IPS-18a (cell line): ENCODE measurements at regions not wholly inside any gene's neighbourhood (a gene's known extent, or its start where the extent isn't known, plus 50 kb on each side); places are given as distances from the start of the nearest gene placed in this dataset.

Source experiments
- H3K27ac ChIP-seq: one replicate; pipeline ENCODE4 v1.5.1; 2013; ENCODE audit warnings: low read length
- H3K27me3 ChIP-seq: one replicate; pipeline ENCODE4 v1.6.1; 2013; ENCODE audit warnings: mild to moderate bottlenecking, low read length; ENCODE audit not compliant: control insufficient read depth, insufficient read depth
- H3K36me3 ChIP-seq: one replicate; pipeline ENCODE4 v1.6.1; 2013; ENCODE audit warnings: low read depth, low read length; ENCODE audit not compliant: control insufficient read depth
- H3K4me1 ChIP-seq: one replicate; pipeline ENCODE4 v1.6.1; 2013; ENCODE audit warnings: low read depth, low read length; ENCODE audit not compliant: control insufficient read depth
- H3K4me3 ChIP-seq: one replicate; pipeline ENCODE4 v1.5.1; 2013; ENCODE audit warnings: low read length
- H3K9ac ChIP-seq: one replicate; pipeline ENCODE4 v1.6.1; 2013; ENCODE audit warnings: mild to moderate bottlenecking, low read length, moderate library complexity
- H3K9me3 ChIP-seq: one replicate; pipeline ENCODE4 v1.6.1; 2013; ENCODE audit warnings: low read depth, low read length; ENCODE audit not compliant: control insufficient read depth

DNA sequence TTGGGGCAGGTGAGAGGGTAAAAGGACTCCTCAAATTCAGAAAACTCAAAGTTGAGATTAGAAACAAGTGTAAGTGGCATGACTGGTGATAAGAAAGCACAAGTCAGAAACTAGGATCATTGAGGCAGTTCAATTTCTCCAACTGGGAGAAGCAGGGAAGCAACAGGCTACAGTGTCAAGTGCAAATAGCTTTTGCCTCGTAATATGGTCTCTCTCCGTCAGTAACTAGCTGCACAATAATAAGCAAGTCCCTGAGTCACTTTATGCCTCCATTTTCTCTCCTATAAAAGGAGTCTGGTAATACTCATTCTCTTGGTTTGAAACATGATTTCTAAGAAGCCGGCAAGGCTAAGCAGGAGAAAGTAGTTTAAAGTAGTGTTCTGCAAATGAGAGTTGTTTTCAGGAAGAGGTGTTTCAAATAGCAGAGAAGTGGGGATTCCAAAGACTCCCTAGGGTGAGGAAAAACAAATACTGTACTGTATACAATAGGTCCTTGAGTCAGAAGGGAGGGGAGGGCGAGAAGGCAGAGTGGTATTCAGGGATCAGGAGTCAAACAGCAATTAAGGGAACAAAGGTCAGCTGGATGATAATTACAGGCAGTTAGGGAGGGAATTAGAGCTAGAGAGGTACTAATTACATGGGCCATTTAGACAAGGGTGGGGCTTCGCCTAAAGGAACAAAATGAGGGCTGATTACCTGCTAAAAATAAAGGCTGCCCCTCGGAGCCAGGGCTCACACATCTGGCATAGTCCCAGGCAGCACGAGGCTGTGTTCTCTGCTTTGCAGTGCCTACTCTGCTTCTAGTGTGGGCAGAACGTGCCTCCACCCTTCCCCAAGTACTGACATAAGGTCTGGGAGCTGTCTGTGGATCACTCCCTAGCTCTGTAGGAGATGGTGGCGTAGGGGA, 96.0 kb upstream of the BDNF start:
- Histone ChIP-seq H3K9me3 (no peaks in the 10 kb centered on the region), H3K9ac (no peak overlapping the region), H3K4me3 (peak overlapping the region; percentile 26), H3K4me1 (peaks cover 16% of the 10 kb centered on the region), H3K36me3 (no peaks in the 10 kb centered on the region), H3K27ac (no peak overlapping the region), H3K27me3 (peaks cover 60% of the 10 kb centered on the region)

DNA sequence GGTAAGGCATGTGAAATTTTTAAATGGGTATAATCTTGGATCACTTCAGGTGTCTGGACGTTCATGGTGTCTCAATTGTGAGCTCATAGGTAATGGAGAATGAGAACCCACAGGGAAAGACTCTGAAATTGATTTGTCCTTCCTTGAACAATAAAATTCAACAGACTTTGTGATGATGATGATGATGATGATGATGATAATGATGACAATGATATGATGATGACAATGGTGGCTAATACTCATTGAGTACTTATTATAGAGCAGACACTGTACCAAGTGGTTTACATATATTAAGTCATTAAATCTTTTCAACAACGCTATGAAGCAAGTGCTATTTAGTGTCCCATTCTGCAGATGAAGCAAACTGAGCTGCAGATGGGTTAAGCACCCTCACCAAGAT, 86.6 kb upstream of the BDNF start:
- Histone ChIP-seq H3K27me3 (no peaks in the 10 kb centered on the region), H3K4me1 (no peaks in the 10 kb centered on the region), H3K36me3 (no peaks in the 10 kb centered on the region), H3K9me3 (no peaks in the 10 kb centered on the region), H3K4me3 (no peak overlapping the region), H3K9ac (no peak overlapping the region), H3K27ac (no peak overlapping the region)

DNA sequence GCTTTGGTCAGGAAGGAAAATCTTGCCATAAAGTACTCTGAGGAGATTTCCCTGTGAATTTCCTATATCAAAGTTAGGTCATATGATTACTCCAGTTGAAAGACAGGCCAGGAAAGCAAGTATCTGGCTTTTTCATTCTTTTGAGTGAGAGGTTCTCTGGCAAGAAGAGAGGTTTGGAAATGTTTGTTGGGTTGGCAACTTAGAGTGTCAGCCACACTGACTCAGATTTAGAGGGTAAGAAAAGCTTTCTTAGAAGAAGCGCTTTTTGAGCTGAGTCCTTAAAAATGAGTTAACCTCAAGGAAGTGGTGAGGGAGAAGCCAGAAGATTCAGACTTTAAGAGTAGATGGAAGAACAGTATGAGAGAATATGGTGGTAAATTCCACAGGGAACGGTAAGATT, 86.1 kb upstream of the BDNF start:
- Histone ChIP-seq H3K4me3 (no peak overlapping the region), H3K9ac (no peak overlapping the region), H3K36me3 (no peaks in the 10 kb centered on the region), H3K4me1 (no peaks in the 10 kb centered on the region), H3K27ac (no peak overlapping the region), H3K27me3 (no peaks in the 10 kb centered on the region), H3K9me3 (no peaks in the 10 kb centered on the region)

DNA sequence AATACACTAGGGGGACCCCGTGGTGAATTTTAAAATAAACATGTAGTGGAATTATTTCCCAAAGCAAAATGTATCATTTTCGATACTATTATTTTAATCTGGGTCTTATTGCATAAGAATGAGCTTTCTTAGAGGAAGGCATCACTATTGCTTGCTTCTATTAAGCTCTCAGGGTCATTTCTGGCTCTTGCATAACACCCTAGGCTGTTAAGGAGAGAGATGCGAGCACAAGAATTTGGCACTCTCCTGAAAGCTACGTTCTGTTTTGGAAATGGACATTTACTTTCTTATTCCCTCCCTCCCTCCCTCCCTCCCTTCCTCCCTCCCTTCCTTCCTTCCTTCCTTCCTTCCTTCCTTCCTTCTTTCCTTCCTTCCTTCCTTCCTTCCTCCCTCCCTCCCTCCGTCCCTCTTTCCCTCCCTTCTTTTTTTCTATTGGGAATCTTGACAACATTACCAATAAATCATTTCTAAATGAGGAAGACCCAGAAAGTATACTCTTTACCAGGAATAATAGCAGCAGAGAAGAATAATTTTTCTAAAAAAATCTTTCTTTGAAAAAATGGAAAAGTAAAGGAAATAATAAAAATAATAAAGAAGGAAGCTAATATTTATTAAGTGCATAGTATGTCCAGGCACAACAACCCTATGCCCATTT, 83.6 kb upstream of the BDNF start:
- no peaks in the 10 kb centered on the region for H3K27me3 ChIP-seq
- H3K4me1 ChIP-seq, result no peaks in the 10 kb centered on the region
- no peaks in the 10 kb centered on the region for H3K9me3 ChIP-seq
- H3K27ac ChIP-seq, result no peak overlapping the region
- H3K9ac ChIP-seq, result no peak overlapping the region
- no peak overlapping the region for H3K4me3 ChIP-seq
- H3K36me3 ChIP-seq, result no peaks in the 10 kb centered on the region

DNA sequence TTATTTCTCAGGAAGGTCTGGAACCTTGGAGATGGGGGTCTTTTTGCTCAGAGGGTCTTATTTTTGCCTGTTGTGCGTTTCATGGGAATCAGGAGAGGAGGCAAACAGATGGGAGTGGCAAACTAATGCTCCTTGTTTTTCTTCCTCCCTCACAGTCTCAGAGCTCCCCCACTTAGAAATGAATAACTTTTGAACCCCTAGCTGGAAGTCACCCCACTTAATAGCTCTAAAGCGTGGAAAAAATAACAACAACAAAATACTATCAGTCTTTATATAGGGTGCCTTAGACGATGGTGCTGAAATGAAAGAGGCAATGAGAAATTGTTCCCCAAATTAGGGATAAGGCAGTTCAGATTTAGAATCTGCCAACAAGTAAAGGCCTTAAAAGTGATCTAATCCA, 76.8 kb upstream of the BDNF start:
- no peaks in the 10 kb centered on the region for H3K27me3 ChIP-seq
- H3K9ac ChIP-seq, result no peak overlapping the region
- no peak overlapping the region for H3K4me3 ChIP-seq
- no peaks in the 10 kb centered on the region for H3K36me3 ChIP-seq
- no peaks in the 10 kb centered on the region for H3K9me3 ChIP-seq
- H3K27ac ChIP-seq, result no peak overlapping the region
- H3K4me1 ChIP-seq, result no peaks in the 10 kb centered on the region

DNA sequence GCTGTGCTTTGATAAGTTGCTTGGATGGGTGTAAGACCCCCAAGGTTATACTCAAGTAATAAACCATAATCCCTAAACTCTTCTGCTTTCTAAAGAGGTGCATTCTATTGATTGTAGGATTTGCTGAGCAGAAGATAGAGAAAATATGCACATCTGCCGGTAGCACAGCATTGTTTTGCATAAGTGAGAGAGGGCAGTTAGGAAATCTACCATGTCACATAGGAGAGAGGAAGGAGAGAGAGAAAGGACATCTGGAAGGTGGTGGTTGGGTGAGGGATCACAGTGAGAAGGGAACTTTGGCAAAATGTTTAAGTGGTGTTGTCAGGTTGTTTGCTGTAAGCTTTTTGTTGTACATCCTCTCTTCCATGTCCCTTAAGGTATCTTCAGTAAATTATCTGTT, 73.6 kb upstream of the BDNF start:
- Histone ChIP-seq H3K36me3 (no peaks in the 10 kb centered on the region), H3K9me3 (no peaks in the 10 kb centered on the region), H3K4me1 (no peaks in the 10 kb centered on the region), H3K9ac (no peak overlapping the region), H3K27ac (no peak overlapping the region), H3K4me3 (no peak overlapping the region), H3K27me3 (no peaks in the 10 kb centered on the region)

DNA sequence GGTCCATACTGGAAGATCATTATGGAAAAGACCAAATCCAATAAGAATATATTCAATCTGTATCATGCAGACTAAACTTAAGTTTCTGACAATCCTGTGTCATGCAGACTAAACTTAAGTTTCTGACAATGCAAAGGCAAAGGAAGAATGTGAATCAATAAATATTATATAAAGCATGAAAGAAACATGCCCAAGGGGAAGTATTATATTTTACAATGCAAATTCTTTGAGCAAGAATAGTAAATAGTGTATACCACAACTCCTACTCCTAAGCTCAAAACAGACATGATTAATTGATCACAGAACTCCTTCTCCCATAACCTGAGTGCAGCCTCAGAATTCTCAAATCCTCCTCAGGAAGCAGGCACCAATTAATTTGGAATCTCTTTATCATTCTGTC, 71.3 kb upstream of the BDNF start:
- Histone ChIP-seq H3K9me3 (no peaks in the 10 kb centered on the region), H3K36me3 (no peaks in the 10 kb centered on the region), H3K27ac (no peak overlapping the region), H3K9ac (no peak overlapping the region), H3K4me1 (no peaks in the 10 kb centered on the region), H3K27me3 (no peaks in the 10 kb centered on the region), H3K4me3 (no peak overlapping the region)

DNA sequence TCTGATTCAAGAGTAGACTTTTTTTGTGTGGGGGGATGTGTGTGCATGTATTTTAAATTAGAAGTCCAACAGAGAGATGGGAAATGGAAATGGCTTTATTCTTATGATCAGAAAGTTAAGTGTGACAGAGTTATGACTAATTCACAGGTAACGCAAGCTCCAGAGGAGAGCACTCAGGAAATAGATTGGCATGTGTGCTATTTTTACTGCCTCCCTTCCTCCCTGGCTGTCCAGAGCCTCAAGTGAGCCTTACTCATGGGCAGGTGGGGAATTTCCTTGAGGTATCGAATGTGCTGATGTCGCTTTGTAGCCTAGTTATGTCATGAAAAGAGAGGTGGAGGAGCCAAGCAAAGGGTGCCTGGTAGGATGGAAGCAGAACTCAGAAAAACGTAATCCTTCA, 70.3 kb upstream of the BDNF start:
- Histone ChIP-seq H3K36me3 (no peaks in the 10 kb centered on the region), H3K9me3 (no peaks in the 10 kb centered on the region), H3K4me1 (no peaks in the 10 kb centered on the region), H3K9ac (no peak overlapping the region), H3K27ac (no peak overlapping the region), H3K4me3 (no peak overlapping the region), H3K27me3 (no peaks in the 10 kb centered on the region)

DNA sequence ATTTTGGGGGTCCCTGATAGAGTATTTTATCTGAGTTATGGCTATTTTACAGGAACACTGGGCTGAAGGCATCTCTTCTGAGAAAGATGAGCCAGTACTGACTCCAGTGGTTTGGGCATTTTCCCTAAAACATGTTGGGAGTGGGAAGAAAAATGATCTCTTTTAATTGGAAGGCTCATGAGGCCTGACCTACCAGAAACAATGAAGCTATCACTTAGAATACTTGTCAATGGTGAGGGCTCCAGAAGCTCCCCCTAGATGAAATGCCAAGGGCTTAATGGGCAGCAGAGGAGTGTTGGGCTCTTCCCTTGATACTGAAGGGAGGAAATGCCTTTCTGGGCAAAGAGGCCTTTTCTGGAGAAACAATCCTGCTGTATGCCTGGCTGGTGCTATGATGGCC, 63.5 kb upstream of the BDNF start:
- no peak overlapping the region for H3K9ac ChIP-seq
- no peaks in the 10 kb centered on the region for H3K9me3 ChIP-seq
- H3K27me3 ChIP-seq, result no peaks in the 10 kb centered on the region
- H3K4me1 ChIP-seq, result no peaks in the 10 kb centered on the region
- H3K27ac ChIP-seq, result no peak overlapping the region
- H3K36me3 ChIP-seq, result no peaks in the 10 kb centered on the region
- no peak overlapping the region for H3K4me3 ChIP-seq

DNA sequence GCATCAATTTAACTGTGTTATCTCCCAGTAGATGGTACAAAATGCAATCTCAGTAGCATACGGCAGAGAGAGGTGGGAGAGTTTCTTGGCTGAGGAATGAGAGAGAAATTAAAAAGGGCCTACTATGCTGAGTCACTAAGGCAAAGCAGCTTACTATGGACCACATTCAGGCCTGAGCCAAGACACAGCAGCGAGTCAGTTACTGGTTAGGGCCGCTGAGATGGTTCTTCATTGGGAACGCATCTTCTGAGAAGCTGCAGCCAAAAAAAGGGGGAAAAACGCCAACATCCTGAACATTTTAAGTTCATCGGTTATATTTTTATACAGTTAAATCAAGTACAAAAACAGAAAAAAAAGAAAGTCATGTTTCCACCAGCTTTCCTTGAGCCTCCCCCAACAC, 61.1 kb upstream of the BDNF start:
- no peak overlapping the region for H3K4me3 ChIP-seq
- no peak overlapping the region for H3K9ac ChIP-seq
- no peaks in the 10 kb centered on the region for H3K9me3 ChIP-seq
- H3K27me3 ChIP-seq, result no peaks in the 10 kb centered on the region
- H3K4me1 ChIP-seq, result no peaks in the 10 kb centered on the region
- no peaks in the 10 kb centered on the region for H3K36me3 ChIP-seq
- no peak overlapping the region for H3K27ac ChIP-seq

DNA sequence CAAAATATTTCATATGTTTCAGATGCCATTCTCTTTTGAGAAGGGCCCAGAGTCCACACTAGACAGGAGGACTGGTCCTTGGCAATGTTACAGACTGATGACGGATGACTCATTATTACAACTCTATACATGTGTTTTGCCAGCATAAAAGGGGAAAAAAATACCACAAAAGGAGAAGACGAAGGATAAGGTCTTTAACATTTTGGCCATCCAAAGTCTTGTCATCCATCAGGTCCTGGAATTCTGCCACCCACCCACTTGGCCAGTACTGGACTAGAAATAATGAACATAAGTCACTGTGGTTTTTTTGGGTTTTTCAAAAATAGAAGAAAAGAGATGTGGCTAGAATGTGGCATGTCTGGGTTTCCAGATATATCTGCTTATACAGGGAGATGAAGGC, 57.7 kb upstream of the BDNF start:
- no peaks in the 10 kb centered on the region for H3K36me3 ChIP-seq
- no peaks in the 10 kb centered on the region for H3K27me3 ChIP-seq
- H3K4me1 ChIP-seq, result no peaks in the 10 kb centered on the region
- H3K27ac ChIP-seq, result no peak overlapping the region
- no peaks in the 10 kb centered on the region for H3K9me3 ChIP-seq
- no peak overlapping the region for H3K9ac ChIP-seq
- no peak overlapping the region for H3K4me3 ChIP-seq
